ENCODE measurements at regions not wholly inside any gene's neighbourhood (a gene's known extent, or its start where the extent isn't known, plus 50 kb on each side); places are given as distances from the start of the nearest gene placed in this dataset.

- TF ChIP-seq, protein P1, sequence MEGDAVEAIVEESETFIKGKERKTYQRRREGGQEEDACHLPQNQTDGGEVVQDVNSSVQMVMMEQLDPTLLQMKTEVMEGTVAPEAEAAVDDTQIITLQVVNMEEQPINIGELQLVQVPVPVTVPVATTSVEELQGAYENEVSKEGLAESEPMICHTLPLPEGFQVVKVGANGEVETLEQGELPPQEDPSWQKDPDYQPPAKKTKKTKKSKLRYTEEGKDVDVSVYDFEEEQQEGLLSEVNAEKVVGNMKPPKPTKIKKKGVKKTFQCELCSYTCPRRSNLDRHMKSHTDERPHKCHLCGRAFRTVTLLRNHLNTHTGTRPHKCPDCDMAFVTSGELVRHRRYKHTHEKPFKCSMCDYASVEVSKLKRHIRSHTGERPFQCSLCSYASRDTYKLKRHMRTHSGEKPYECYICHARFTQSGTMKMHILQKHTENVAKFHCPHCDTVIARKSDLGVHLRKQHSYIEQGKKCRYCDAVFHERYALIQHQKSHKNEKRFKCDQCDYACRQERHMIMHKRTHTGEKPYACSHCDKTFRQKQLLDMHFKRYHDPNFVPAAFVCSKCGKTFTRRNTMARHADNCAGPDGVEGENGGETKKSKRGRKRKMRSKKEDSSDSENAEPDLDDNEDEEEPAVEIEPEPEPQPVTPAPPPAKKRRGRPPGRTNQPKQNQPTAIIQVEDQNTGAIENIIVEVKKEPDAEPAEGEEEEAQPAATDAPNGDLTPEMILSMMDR (IDR thresholded peaks at IDR 0.05; ENCODE audit: insufficient read depth in 1 of 2, low read depth in 1 of 2, low read length in 1 of 2, severe bottlenecking in 1 of 2, unreplicated experiment in 1 of 2): no peak
- Histone ChIP-seq H3K27me3 (replicated peaks; ENCODE audit: control insufficient read depth, insufficient read depth, low read length) (no peaks in the 10 kb centered on the region), H3K4me1 (no peaks in the 10 kb centered on the region), H3K4me3 (ENCODE audit: low read depth, low read length) (no peak overlapping the region), H3K36me3 (ENCODE audit: control insufficient read depth, insufficient read depth, low read length) (no peaks in the 10 kb centered on the region), H3K9me3 (no peaks in the 10 kb centered on the region)
- no peaks in the 10 kb centered on the region for H3K36me3 Mint-ChIP-seq (ENCODE audit: insufficient read depth, unreplicated experiment)
- intact Hi-C loops (cut with micrococcal nuclease; ENCODE audit: unreplicated experiment): no loop called here
- POLR2A ChIA-PET: no interaction called here
- no peaks in the 10 kb centered on the region for H3K9me3 Mint-ChIP-seq (ENCODE audit: unreplicated experiment)
- no peak overlapping the region for H3K27ac Mint-ChIP-seq (ENCODE audit: unreplicated experiment)
- no peak overlapping the region for H3K4me3 Mint-ChIP-seq (ENCODE audit: unreplicated experiment)
- CTCF ChIA-PET: no interaction called here
- DNase-seq: no peak
- no TSS peak for BruUV-seq (replicated peaks)
- H3K27me3 Mint-ChIP-seq (ENCODE audit: insufficient read depth, unreplicated experiment): peaks cover 7% of the 10 kb centered on the region
- no peaks in the 10 kb centered on the region for H3K4me1 Mint-ChIP-seq (ENCODE audit: low read depth, unreplicated experiment)
These were observed 52.3 kb upstream of the URI1 start for GRCh38 chr19:29889702-29890101.

GRCh38 chr19:29890392-29890791, 51.6 kb upstream of the URI1 start:
- intact Hi-C loops (cut with micrococcal nuclease; ENCODE audit: unreplicated experiment): no loop called here
- Histone ChIP-seq H3K36me3 (ENCODE audit: control insufficient read depth, insufficient read depth, low read length) (no peaks in the 10 kb centered on the region), H3K4me3 (ENCODE audit: low read depth, low read length) (no peak overlapping the region), H3K4me1 (no peaks in the 10 kb centered on the region), H3K9me3 (no peaks in the 10 kb centered on the region), H3K27me3 (replicated peaks; ENCODE audit: control insufficient read depth, insufficient read depth, low read length) (no peaks in the 10 kb centered on the region)
- no peaks in the 10 kb centered on the region for H3K9me3 Mint-ChIP-seq (ENCODE audit: unreplicated experiment)
- BruUV-seq (replicated peaks): no TSS peak
- H3K4me3 Mint-ChIP-seq (ENCODE audit: unreplicated experiment): no peak overlapping the region
- H3K36me3 Mint-ChIP-seq (ENCODE audit: insufficient read depth, unreplicated experiment): no peaks in the 10 kb centered on the region
- POLR2A ChIA-PET: no interaction called here
- no peak for DNase-seq
- CTCF ChIA-PET: no interaction called here
- TF ChIP-seq, protein P1 (IDR thresholded peaks at IDR 0.05; ENCODE audit: insufficient read depth in 1 of 2, low read depth in 1 of 2, low read length in 1 of 2, severe bottlenecking in 1 of 2, unreplicated experiment in 1 of 2): no peak
- peaks cover 7% of the 10 kb centered on the region for H3K27me3 Mint-ChIP-seq (ENCODE audit: insufficient read depth, unreplicated experiment)
- no peaks in the 10 kb centered on the region for H3K4me1 Mint-ChIP-seq (ENCODE audit: low read depth, unreplicated experiment)
- H3K27ac Mint-ChIP-seq (ENCODE audit: unreplicated experiment): no peak overlapping the region

Measured in Caco-2 (cell line).